SU-DHL-6 (cell line): ENCODE measurements at regions not wholly inside any gene's neighbourhood (a gene's known extent, or its start where the extent isn't known, plus 50 kb on each side); places are given as distances from the start of the nearest gene placed in this dataset.
"Not testable (repeated sequence)": the region's sequence is repeated elsewhere in the genome, so short reads cannot be mapped to it uniquely, and the experiment has no call there.

Experiments
- H2AFZ ChIP-seq: fragments of 200-600 bp; sonication (generic); 2 replicates; pipeline ENCODE4 v1.6.1; 2014; ENCODE audit warnings: low read depth, mild to moderate bottlenecking, moderate library complexity, mixed read lengths, antibody characterized with exemption, low read length; ENCODE audit not compliant: severe bottlenecking
- H3F3A ChIP-seq: fragments of 200-600 bp; shearing (Covaris generic); 2 replicates; pipeline ENCODE4 v1.6.0; 2016; ENCODE audit warnings: antibody characterized with exemption, mild to moderate bottlenecking; ENCODE audit not compliant: insufficient read depth
- H3K27ac ChIP-seq: fragments of 200-600 bp; sonication (generic); 2 replicates; pipeline ENCODE4 v1.5.1; 2016; ENCODE audit warnings: low read depth, mild to moderate bottlenecking, low read length, moderate library complexity, mixed read lengths
- H3K27me3 ChIP-seq: fragments of 200-600 bp; sonication (generic), shearing (Covaris generic); 2 replicates; pipeline ENCODE4 v1.6.0; 2014; ENCODE audit warnings: mild to moderate bottlenecking, low read length
- H3K36me3 ChIP-seq: fragments of 200-600 bp; sonication (generic); 2 replicates; pipeline ENCODE4 v1.6.1; 2014; ENCODE audit warnings: mild to moderate bottlenecking, low read length, mixed read lengths
- H3K4me2 ChIP-seq: fragments of 300-600, 200-600 bp; shearing (Covaris generic), sonication (generic); 2 replicates; pipeline ENCODE4 v1.6.0; 2014; ENCODE audit warnings: low read length, low read depth, mild to moderate bottlenecking; ENCODE audit not compliant: poor library complexity, severe bottlenecking
- H3K4me3 ChIP-seq: fragments of 200-600 bp; sonication (generic); 2 replicates; pipeline ENCODE4 v1.5.1; 2014; ENCODE audit warnings: antibody characterized with exemption, low read length, mild to moderate bottlenecking, mixed read lengths; ENCODE audit not compliant: insufficient read depth, poor library complexity, severe bottlenecking
- H3K79me2 ChIP-seq: fragments of 200-600 bp; sonication (generic); 2 replicates; pipeline ENCODE4 v1.6.1; 2014; ENCODE audit warnings: mild to moderate bottlenecking, low read length, moderate library complexity; ENCODE audit not compliant: insufficient read depth
- H3K9ac ChIP-seq: fragments of 200-600 bp; sonication (generic); 2 replicates; pipeline ENCODE4 v1.7.0; 2014; ENCODE audit warnings: mild to moderate bottlenecking, low read length
- H3K9me2 ChIP-seq: fragments of 200-600 bp; sonication (generic); replicated peaks from 2 replicates; pipeline ENCODE4 v1.6.1; 2014; ENCODE audit warnings: low read length; ENCODE audit not compliant: insufficient read depth
- H3K9me3 ChIP-seq: fragments of 200-600 bp; sonication (generic); 2 replicates; pipeline ENCODE4 v1.6.1; 2014; ENCODE audit warnings: low read length, mixed read lengths; ENCODE audit not compliant: insufficient read depth
- H4K20me1 ChIP-seq: fragments of 200-600 bp; sonication (generic); 2 replicates; pipeline ENCODE4 v1.6.1; 2014; ENCODE audit warnings: low read depth, mild to moderate bottlenecking, antibody characterized with exemption, low read length, moderate library complexity, mixed read lengths
- EZH2phosphoT487 ChIP-seq: fragments of 200-600 bp; sonication (generic), shearing (Covaris generic); conservative IDR thresholded peaks from 2 replicates; pipeline ENCODE4 v1.6.1; 2018; ENCODE audit warnings: mild to moderate bottlenecking, antibody characterized with exemption, low read length, moderate library complexity, mixed read lengths
- TF ChIP-seq, protein P1 (sequence below): fragments of 200-600 bp; sonication (generic); IDR thresholded peaks from one replicate; pipeline ENCODE4 v1.5.1; 2017; ENCODE audit warnings: antibody characterized with exemption, mild to moderate bottlenecking, low read length, moderate library complexity; ENCODE audit not compliant: insufficient read depth, poor library complexity, severe bottlenecking

DNA sequence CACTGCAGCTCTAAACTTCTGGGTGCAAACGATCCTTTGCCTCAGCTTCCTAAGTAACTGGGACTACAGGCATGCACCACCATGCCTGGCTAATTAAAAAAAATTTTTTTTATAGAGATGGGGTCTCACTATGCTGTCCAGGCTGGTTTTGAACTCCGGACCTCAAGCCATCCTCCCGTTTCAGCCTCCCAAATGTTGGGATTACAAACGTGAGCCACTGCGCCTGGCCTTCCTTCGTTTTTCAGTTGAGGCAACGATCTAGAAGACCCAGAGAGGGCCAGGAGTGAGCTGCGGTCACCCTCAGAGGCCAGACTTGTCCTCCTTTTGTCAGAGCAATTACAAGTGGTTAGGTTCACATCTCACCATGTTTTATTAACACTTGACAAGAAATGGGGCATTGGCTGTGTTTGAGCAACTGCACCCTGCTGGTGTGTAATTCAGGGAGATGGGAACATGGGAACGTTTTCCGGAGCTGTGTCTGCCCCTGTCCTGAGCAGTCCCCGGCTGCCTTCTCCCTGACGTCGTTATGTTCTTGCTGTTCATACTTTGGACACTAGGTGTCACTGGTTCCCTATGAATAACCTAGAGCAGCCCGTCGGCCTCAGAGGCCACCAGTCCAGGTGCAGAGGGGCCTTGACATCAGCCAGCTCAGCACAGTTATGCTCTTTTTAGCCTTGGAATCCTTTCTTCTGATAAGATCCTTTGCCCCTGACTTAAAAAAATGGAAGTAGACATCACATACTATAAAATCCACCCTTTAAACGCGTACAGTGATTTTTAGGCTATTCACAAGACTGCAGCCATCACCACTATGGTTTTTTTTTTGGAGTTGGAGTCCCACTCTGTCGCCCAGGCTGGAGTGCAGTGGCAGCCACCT lies 375.0 kb downstream of the TYW1 start:
- no peak overlapping the region for H3K4me3 ChIP-seq
- no peaks in the 10 kb centered on the region for H3F3A ChIP-seq
- no peaks in the 10 kb centered on the region for H4K20me1 ChIP-seq
- no peak overlapping the region for H3K4me2 ChIP-seq
- H3K9me3 ChIP-seq: no peaks in the 10 kb centered on the region
- no peaks in the 10 kb centered on the region for H3K27me3 ChIP-seq
- no peaks in the 10 kb centered on the region for H3K9me2 ChIP-seq
- H3K79me2 ChIP-seq: no peaks in the 10 kb centered on the region
- H2AFZ ChIP-seq: no peak overlapping the region
- no peaks in the 10 kb centered on the region for H3K36me3 ChIP-seq
- no peak for TF ChIP-seq EZH2phosphoT487
- TF ChIP-seq, protein P1, sequence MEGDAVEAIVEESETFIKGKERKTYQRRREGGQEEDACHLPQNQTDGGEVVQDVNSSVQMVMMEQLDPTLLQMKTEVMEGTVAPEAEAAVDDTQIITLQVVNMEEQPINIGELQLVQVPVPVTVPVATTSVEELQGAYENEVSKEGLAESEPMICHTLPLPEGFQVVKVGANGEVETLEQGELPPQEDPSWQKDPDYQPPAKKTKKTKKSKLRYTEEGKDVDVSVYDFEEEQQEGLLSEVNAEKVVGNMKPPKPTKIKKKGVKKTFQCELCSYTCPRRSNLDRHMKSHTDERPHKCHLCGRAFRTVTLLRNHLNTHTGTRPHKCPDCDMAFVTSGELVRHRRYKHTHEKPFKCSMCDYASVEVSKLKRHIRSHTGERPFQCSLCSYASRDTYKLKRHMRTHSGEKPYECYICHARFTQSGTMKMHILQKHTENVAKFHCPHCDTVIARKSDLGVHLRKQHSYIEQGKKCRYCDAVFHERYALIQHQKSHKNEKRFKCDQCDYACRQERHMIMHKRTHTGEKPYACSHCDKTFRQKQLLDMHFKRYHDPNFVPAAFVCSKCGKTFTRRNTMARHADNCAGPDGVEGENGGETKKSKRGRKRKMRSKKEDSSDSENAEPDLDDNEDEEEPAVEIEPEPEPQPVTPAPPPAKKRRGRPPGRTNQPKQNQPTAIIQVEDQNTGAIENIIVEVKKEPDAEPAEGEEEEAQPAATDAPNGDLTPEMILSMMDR: peak; percentile 70
- H3K9ac ChIP-seq: no peak overlapping the region
- H3K27ac ChIP-seq: no peak overlapping the region

- not testable (repeated sequence) for H4K20me1 ChIP-seq, H3K36me3 ChIP-seq, H3K27ac ChIP-seq, H3K27me3 ChIP-seq, H3K9me2 ChIP-seq, H3K9ac ChIP-seq, H3K9me3 ChIP-seq, H3K79me2 ChIP-seq, H3K4me3 ChIP-seq, H3F3A ChIP-seq, H3K4me2 ChIP-seq, H2AFZ ChIP-seq
Observed at GRCh38 chr7:67373389-67373788, 376.8 kb downstream of the TYW1 start.

- no peak overlapping the region for H2AFZ ChIP-seq
- H3K79me2 ChIP-seq: no peaks in the 10 kb centered on the region
- H3K27ac ChIP-seq: no peak overlapping the region
- H3F3A ChIP-seq: no peaks in the 10 kb centered on the region
- no peaks in the 10 kb centered on the region for H3K9me2 ChIP-seq
- TF ChIP-seq, protein P1: no peak
- no peak for TF ChIP-seq EZH2phosphoT487
- no peaks in the 10 kb centered on the region for H3K36me3 ChIP-seq
- no peak overlapping the region for H3K4me3 ChIP-seq
- H3K27me3 ChIP-seq: no peaks in the 10 kb centered on the region
- 0 out of 2 replicates have a peak, but pooled peaks cover 4% of the 10 kb centered on the region for H3K9me3 ChIP-seq
- H3K4me2 ChIP-seq: no peak overlapping the region
- no peaks in the 10 kb centered on the region for H4K20me1 ChIP-seq
- H3K9ac ChIP-seq: no peak overlapping the region
Observed at GRCh38 chr7:67375427-67375826, 378.8 kb downstream of the TYW1 start.
